ENCODE measurements at regions not wholly inside any gene's neighbourhood (a gene's known extent, or its start where the extent isn't known, plus 50 kb on each side); places are given as distances from the start of the nearest gene placed in this dataset.

DNA sequence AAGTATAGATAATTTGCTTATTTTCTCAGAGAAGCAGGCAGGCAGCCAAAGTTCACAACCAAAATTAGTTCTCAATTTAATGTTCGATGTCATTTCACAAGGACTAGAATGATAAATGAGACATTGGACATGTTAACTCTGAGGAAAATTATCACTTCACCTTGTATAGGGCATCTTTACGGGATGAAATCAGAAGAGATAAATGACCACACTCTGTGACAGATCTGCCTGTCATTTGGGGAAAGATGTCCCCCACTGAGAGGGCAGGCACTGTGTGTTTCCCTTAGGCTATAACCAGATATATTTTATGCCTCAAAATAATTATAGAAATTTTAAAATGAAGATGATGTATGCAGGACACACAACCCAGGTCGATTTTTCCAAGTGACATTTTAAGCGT, 642.9 kb downstream of the BRINP3 start:
- no peak overlapping the region for H3K23ac ChIP-seq (ENCODE audit: low read length)
- DNase-seq = no peak
- H2BK120ac ChIP-seq (ENCODE audit: insufficient read depth, low read length, poor library complexity) = no peak overlapping the region
- no CpG with 5 or more reads among the region's 4 CpGs for WGBS (ENCODE audit: extremely low coverage, insufficient coverage, insufficient read length)
- no peak overlapping the region for H2AK5ac ChIP-seq (ENCODE audit: low read length)
- no peak overlapping the region for H3K18ac ChIP-seq (ENCODE audit: low read length)
- H3K27ac ChIP-seq (ENCODE audit: low read depth, low read length) = no peak overlapping the region
- H3K4me2 ChIP-seq (ENCODE audit: low read length) = no peak overlapping the region
- H3K14ac ChIP-seq (ENCODE audit: low read length) = no peak overlapping the region
- no peak overlapping the region for H3K4ac ChIP-seq (ENCODE audit: low read depth, low read length)
- no peak overlapping the region for H3K4me3 ChIP-seq (ENCODE audit: low read depth, low read length)
- no peak overlapping the region for H4K91ac ChIP-seq (ENCODE audit: low read depth, low read length)
- no peaks in the 10 kb centered on the region for H3K36me3 ChIP-seq (ENCODE audit: control insufficient read depth in 1 of 2, insufficient read depth in 2 of 2, low read length in 2 of 2)
- H3K79me1 ChIP-seq (ENCODE audit: low read length) = no peaks in the 10 kb centered on the region
- no peak overlapping the region for H3K9ac ChIP-seq (ENCODE audit: low read length)
- no peak overlapping the region for H2BK5ac ChIP-seq (ENCODE audit: low read depth, low read length, poor library complexity)
- H3K79me2 ChIP-seq (ENCODE audit: control insufficient read depth, insufficient read depth, low read length, poor library complexity) = no peaks in the 10 kb centered on the region
- no peak overlapping the region for H4K8ac ChIP-seq (ENCODE audit: low read depth, low read length)
- H3K27me3 ChIP-seq (ENCODE audit: insufficient read depth, low read length) = no peaks in the 10 kb centered on the region
- no peaks in the 10 kb centered on the region for H3K9me3 ChIP-seq (ENCODE audit: insufficient read depth, low read depth, low read length)
- no peaks in the 10 kb centered on the region for H3K4me1 ChIP-seq (ENCODE audit: control insufficient read depth in 1 of 2, insufficient read depth in 2 of 2, low read length in 2 of 2)
- H2BK12ac ChIP-seq (ENCODE audit: low read length) = no peak overlapping the region
- no peak overlapping the region for H4K12ac ChIP-seq (ENCODE audit: low read depth, low read length)
- H2AFZ ChIP-seq (ENCODE audit: insufficient read depth, low read length, poor library complexity) = no peak overlapping the region

DNA sequence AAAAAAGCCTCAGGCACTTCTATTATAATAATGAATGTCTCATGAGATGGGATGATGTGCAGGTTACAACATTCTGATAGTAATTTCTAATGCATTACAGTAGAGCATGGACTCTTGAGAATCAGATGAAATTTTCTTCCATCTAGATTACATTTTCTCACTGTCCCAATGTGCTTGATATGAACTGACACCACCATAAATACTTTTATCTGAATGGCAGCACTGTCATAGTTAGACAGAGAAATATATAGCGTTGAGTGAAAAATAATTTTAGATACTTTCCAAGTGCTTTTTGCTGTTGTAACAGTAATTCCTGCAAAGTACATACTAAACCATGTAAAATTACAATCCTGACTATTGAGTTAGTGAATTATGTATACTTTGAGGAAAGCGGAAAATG, 630.1 kb downstream of the BRINP3 start:
- no peak overlapping the region for H2AK5ac ChIP-seq (ENCODE audit: low read length)
- no peak overlapping the region for H4K8ac ChIP-seq (ENCODE audit: low read depth, low read length)
- no peaks in the 10 kb centered on the region for H3K36me3 ChIP-seq (ENCODE audit: control insufficient read depth in 1 of 2, insufficient read depth in 2 of 2, low read length in 2 of 2)
- H3K79me2 ChIP-seq (ENCODE audit: control insufficient read depth, insufficient read depth, low read length, poor library complexity) = no peaks in the 10 kb centered on the region
- no peak overlapping the region for H3K4me3 ChIP-seq (ENCODE audit: low read depth, low read length)
- H3K9ac ChIP-seq (ENCODE audit: low read length) = no peak overlapping the region
- no peaks in the 10 kb centered on the region for H3K9me3 ChIP-seq (ENCODE audit: insufficient read depth, low read depth, low read length)
- H3K18ac ChIP-seq (ENCODE audit: low read length) = no peak overlapping the region
- no peak overlapping the region for H2AFZ ChIP-seq (ENCODE audit: insufficient read depth, low read length, poor library complexity)
- no peak overlapping the region for H2BK120ac ChIP-seq (ENCODE audit: insufficient read depth, low read length, poor library complexity)
- H3K27me3 ChIP-seq (ENCODE audit: insufficient read depth, low read length) = no peaks in the 10 kb centered on the region
- no peak overlapping the region for H3K14ac ChIP-seq (ENCODE audit: low read length)
- no peak overlapping the region for H3K23ac ChIP-seq (ENCODE audit: low read length)
- H3K4me1 ChIP-seq (ENCODE audit: control insufficient read depth in 1 of 2, insufficient read depth in 2 of 2, low read length in 2 of 2) = no peaks in the 10 kb centered on the region
- no peak overlapping the region for H4K12ac ChIP-seq (ENCODE audit: low read depth, low read length)
- H2BK5ac ChIP-seq (ENCODE audit: low read depth, low read length, poor library complexity) = no peak overlapping the region
- H2BK12ac ChIP-seq (ENCODE audit: low read length) = no peak overlapping the region
- no peak overlapping the region for H3K4ac ChIP-seq (ENCODE audit: low read depth, low read length)
- no peak overlapping the region for H3K27ac ChIP-seq (ENCODE audit: low read depth, low read length)
- WGBS (ENCODE audit: extremely low coverage, insufficient coverage, insufficient read length) = no CpG with 5 or more reads among the region's 2 CpGs
- no peak overlapping the region for H3K4me2 ChIP-seq (ENCODE audit: low read length)
- no peak for DNase-seq
- H3K79me1 ChIP-seq (ENCODE audit: low read length) = no peaks in the 10 kb centered on the region
- no peak overlapping the region for H4K91ac ChIP-seq (ENCODE audit: low read depth, low read length)

DNA sequence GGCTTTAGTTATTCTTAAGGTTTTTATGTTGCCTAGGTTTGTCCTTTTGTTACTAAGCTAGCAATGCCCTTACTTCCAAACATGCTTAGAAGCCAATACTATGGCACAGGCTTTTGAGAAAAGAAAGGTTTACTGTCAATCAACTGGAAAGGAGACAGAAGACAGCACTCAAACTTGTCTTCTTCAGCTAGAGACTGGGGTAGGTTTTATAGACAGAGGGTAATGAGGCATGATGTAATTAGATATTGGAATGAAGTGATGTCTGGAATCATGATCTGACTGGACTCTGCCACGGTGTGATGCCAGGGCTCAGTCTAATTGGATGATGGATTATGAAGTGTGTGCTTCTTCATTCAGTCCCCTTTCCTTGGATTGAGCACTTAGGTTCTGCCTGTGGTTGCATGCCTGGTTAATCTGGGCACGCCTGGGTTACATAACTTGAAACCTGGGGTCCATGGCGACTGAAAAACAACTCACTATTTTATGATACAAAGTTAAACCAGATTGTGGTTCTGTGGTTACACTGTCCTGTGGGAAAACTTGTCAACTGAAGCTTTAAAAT, 625.8 kb downstream of the BRINP3 start:
- H3K23ac ChIP-seq (ENCODE audit: low read length) = no peak overlapping the region
- H2BK120ac ChIP-seq (ENCODE audit: insufficient read depth, low read length, poor library complexity) = no peak overlapping the region
- H4K12ac ChIP-seq (ENCODE audit: low read depth, low read length) = no peak overlapping the region
- no peak overlapping the region for H4K91ac ChIP-seq (ENCODE audit: low read depth, low read length)
- no peak overlapping the region for H2AK5ac ChIP-seq (ENCODE audit: low read length)
- no peak overlapping the region for H3K27ac ChIP-seq (ENCODE audit: low read depth, low read length)
- no peak overlapping the region for H3K4me2 ChIP-seq (ENCODE audit: low read length)
- no peak overlapping the region for H2BK12ac ChIP-seq (ENCODE audit: low read length)
- DNase-seq = no peak
- H4K8ac ChIP-seq (ENCODE audit: low read depth, low read length) = no peak overlapping the region
- no peak overlapping the region for H3K18ac ChIP-seq (ENCODE audit: low read length)
- H3K4me1 ChIP-seq (ENCODE audit: control insufficient read depth in 1 of 2, insufficient read depth in 2 of 2, low read length in 2 of 2) = no peaks in the 10 kb centered on the region
- no peaks in the 10 kb centered on the region for H3K79me1 ChIP-seq (ENCODE audit: low read length)
- H2AFZ ChIP-seq (ENCODE audit: insufficient read depth, low read length, poor library complexity) = no peak overlapping the region
- H3K79me2 ChIP-seq (ENCODE audit: control insufficient read depth, insufficient read depth, low read length, poor library complexity) = no peaks in the 10 kb centered on the region
- no peaks in the 10 kb centered on the region for H3K27me3 ChIP-seq (ENCODE audit: insufficient read depth, low read length)
- no peak overlapping the region for H3K9ac ChIP-seq (ENCODE audit: low read length)
- no CpG with 5 or more reads among the region's 3 CpGs for WGBS (ENCODE audit: extremely low coverage, insufficient coverage, insufficient read length)
- H2BK5ac ChIP-seq (ENCODE audit: low read depth, low read length, poor library complexity) = no peak overlapping the region
- no peak overlapping the region for H3K4me3 ChIP-seq (ENCODE audit: low read depth, low read length)
- H3K14ac ChIP-seq (ENCODE audit: low read length) = no peak overlapping the region
- H3K4ac ChIP-seq (ENCODE audit: low read depth, low read length) = no peak overlapping the region
- no peaks in the 10 kb centered on the region for H3K9me3 ChIP-seq (ENCODE audit: insufficient read depth, low read depth, low read length)
- no peaks in the 10 kb centered on the region for H3K36me3 ChIP-seq (ENCODE audit: control insufficient read depth in 1 of 2, insufficient read depth in 2 of 2, low read length in 2 of 2)

DNA sequence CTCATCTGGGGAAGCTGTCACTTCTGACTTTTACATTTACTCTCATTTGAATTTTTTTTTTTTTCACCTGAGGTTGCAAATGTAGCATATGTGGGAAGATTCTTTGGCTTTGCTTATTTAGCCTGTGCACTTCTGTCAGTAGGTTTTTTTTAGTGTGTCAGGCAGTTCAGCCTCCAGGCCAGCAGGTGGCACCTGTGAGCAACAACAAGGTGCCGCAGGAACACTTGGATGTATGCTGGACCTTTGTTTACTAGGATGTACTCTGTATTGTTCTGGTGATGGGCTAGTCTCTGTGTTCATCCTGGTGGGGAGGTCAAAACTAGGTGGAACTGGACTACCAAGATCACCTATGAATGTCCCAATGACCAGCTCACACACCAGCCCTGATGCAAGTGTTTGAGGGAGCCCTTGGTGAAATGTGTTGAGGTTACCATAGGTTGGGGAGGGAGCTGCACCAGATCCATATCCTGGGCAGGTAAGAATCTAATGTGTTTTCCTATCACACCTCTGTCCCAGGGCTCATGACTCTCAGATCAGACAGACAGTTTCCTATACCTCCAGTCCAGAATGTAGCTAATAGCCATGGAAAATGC, 618.2 kb downstream of the BRINP3 start:
- no peak overlapping the region for H3K18ac ChIP-seq (ENCODE audit: low read length)
- no peak overlapping the region for H3K4me2 ChIP-seq (ENCODE audit: low read length)
- no peak overlapping the region for H3K4me3 ChIP-seq (ENCODE audit: low read depth, low read length)
- no peak overlapping the region for H3K9ac ChIP-seq (ENCODE audit: low read length)
- H3K14ac ChIP-seq (ENCODE audit: low read length) = no peak overlapping the region
- H4K8ac ChIP-seq (ENCODE audit: low read depth, low read length) = no peak overlapping the region
- no peak overlapping the region for H3K23ac ChIP-seq (ENCODE audit: low read length)
- DNase-seq = peak; percentile 38 to 55
- H3K27ac ChIP-seq (ENCODE audit: low read depth, low read length) = no peak overlapping the region
- H3K4me1 ChIP-seq (ENCODE audit: control insufficient read depth in 1 of 2, insufficient read depth in 2 of 2, low read length in 2 of 2) = no peaks in the 10 kb centered on the region
- no peaks in the 10 kb centered on the region for H3K36me3 ChIP-seq (ENCODE audit: control insufficient read depth in 1 of 2, insufficient read depth in 2 of 2, low read length in 2 of 2)
- H2AFZ ChIP-seq (ENCODE audit: insufficient read depth, low read length, poor library complexity) = no peak overlapping the region
- no peak overlapping the region for H4K12ac ChIP-seq (ENCODE audit: low read depth, low read length)
- no peaks in the 10 kb centered on the region for H3K27me3 ChIP-seq (ENCODE audit: insufficient read depth, low read length)
- no peak overlapping the region for H2AK5ac ChIP-seq (ENCODE audit: low read length)
- H2BK5ac ChIP-seq (ENCODE audit: low read depth, low read length, poor library complexity) = no peak overlapping the region
- peaks cover 4% of the 10 kb centered on the region for H3K9me3 ChIP-seq (ENCODE audit: insufficient read depth, low read depth, low read length)
- no peak overlapping the region for H4K91ac ChIP-seq (ENCODE audit: low read depth, low read length)
- H3K79me1 ChIP-seq (ENCODE audit: low read length) = no peaks in the 10 kb centered on the region
- no peak overlapping the region for H3K4ac ChIP-seq (ENCODE audit: low read depth, low read length)
- no peaks in the 10 kb centered on the region for H3K79me2 ChIP-seq (ENCODE audit: control insufficient read depth, insufficient read depth, low read length, poor library complexity)
- H2BK12ac ChIP-seq (ENCODE audit: low read length) = no peak overlapping the region
- H2BK120ac ChIP-seq (ENCODE audit: insufficient read depth, low read length, poor library complexity) = no peak overlapping the region
- WGBS (ENCODE audit: extremely low coverage, insufficient coverage, insufficient read length) = no CpG with 5 or more reads among the region's 1 CpG

Data from trophoblast cell (in vitro differentiated cells and primary cell).